22Rv1 (cell line): ENCODE measurements at regions not wholly inside any gene's neighbourhood (a gene's known extent, or its start where the extent isn't known, plus 50 kb on each side); places are given as distances from the start of the nearest gene placed in this dataset.

Experiments
- H3K27ac ChIP-seq: fragments of 450-650 bp; 2 replicates; pipeline ENCODE4 v1.5.1; 2017
- CTCF ChIP-seq: fragments of 450-650 bp; IDR thresholded peaks from 2 replicates; pipeline ENCODE4 v1.5.1; 2017; ENCODE audit warnings: mild to moderate bottlenecking
- ZFX ChIP-seq: fragments of 450-650 bp; IDR thresholded peaks from 2 replicates; pipeline ENCODE4 v1.6.1; 2017; ENCODE audit warnings: antibody characterized with exemption, borderline replicate concordance

GRCh38 chr2:204012072-204012653 lies 75.6 kb downstream of the ICOS start:
- H3K27ac ChIP-seq = peak overlapping the region; percentile 90
- TF ChIP-seq ZFX = no peak

GRCh38 chr2:204015118-204015843 lies 78.7 kb downstream of the ICOS start:
- H3K27ac ChIP-seq = no peak overlapping the region
- no peak for TF ChIP-seq CTCF
- no peak for TF ChIP-seq ZFX

- H3K27ac ChIP-seq = no peak overlapping the region
- no peak for TF ChIP-seq ZFX
- no peak for TF ChIP-seq CTCF
Observed at GRCh38 chr2:204018717-204019116, 82.2 kb downstream of the ICOS start.

- TF ChIP-seq CTCF (no peak), ZFX (no peak)
- no peak overlapping the region for H3K27ac ChIP-seq
Observed at GRCh38 chr2:204019572-204020501, 83.3 kb downstream of the ICOS start.

GRCh38 chr2:204021290-204022081 lies 84.9 kb downstream of the ICOS start:
- TF ChIP-seq CTCF (no peak), ZFX (no peak)
- H3K27ac ChIP-seq = no peak overlapping the region

GRCh38 chr2:204022550-204022949 lies 86.0 kb downstream of the ICOS start:
- no peak for TF ChIP-seq ZFX
- no peak for TF ChIP-seq CTCF
- no peak overlapping the region for H3K27ac ChIP-seq

GRCh38 chr2:204023088-204023487 lies 86.5 kb downstream of the ICOS start:
- TF ChIP-seq ZFX = no peak
- no peak overlapping the region for H3K27ac ChIP-seq

- peak; percentile 78 for TF ChIP-seq CTCF
- no peak for TF ChIP-seq ZFX
- H3K27ac ChIP-seq = no peak overlapping the region
Observed at GRCh38 chr2:204024503-204024902, 87.9 kb downstream of the ICOS start.
